T-helper 1 cell treated with Interleukin-12 subunit alpha and Interleukin-12 subunit beta and Interleukin-4 antibody, amounts not matched to agents 30 ng/mL and 1 ng/mL, for 36 hours (primary cell): ENCODE measurements at regions not wholly inside any gene's neighbourhood (a gene's known extent, or its start where the extent isn't known, plus 50 kb on each side); places are given as distances from the start of the nearest gene placed in this dataset.
"Not testable (repeated sequence)": the region's sequence is repeated elsewhere in the genome, so short reads cannot be mapped to it uniquely, and the experiment has no call there.

Experiments used
- intact Hi-C: fragments of 100-400 bp; cut with micrococcal nuclease; formaldehyde crosslinking; loops from one replicate; pipeline ENCODE4 v1.15.1; 2024

DNA sequence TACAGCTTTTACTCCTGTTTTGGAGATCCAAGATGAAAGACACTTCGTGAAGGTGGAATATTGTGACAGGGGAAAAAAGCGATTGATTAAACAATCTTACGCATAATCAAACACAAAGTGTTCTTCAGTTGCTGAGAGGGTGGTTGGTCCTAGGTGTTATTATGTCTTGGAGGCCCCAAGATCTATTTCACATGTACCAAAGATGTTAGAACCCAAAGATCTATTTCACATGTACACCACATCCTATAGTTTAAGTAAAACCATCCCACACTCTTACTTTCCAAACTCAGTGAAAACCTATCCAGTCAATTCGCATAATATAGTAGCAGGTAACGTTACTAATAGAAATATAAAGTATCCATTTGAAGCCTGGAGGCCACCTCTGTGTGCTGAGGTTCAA, 242.6 kb upstream of the MAF start:
- intact Hi-C loops, result loop anchor here (1.0 to 10.0 kb wide), 5 partner anchors 72 to 1048 kb away; partner anchors contain the start of gene MAF

DNA sequence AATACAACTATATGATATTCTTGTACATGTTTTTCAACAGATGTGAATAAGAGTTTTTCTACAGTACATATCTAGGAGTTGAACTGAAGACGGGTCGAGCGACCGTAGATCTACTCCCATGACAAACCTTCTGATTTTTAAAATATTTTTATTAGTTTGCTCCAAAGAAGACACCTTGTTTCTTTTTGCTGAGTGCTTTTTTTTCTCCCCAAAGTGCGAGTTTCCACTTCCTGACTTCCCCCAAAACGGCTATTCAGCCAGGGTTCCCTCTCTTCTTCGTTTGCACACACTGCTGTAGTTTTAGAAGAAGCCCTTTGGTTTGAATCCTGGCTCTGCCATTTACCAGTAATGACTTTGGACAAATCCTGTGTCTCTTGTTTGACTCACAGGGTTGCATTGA, 241.7 kb upstream of the MAF start:
- intact Hi-C loops, result loop anchor here (2.0 to 10.0 kb wide), 4 partner anchors 71 to 1047 kb away; partner anchors contain the start of gene MAF

- intact Hi-C loops, result loop anchor here (5.0 to 10.0 kb wide), 2 partner anchors 562 to 1045 kb away; no protein-coding TSS in a partner anchor
Observed at GRCh38 chr16:79839466-79840341, 239.2 kb upstream of the MAF start.

GRCh38 chr16:79838496-79839259, 238.1 kb upstream of the MAF start:
- intact Hi-C loops, result no loop called here

DNA sequence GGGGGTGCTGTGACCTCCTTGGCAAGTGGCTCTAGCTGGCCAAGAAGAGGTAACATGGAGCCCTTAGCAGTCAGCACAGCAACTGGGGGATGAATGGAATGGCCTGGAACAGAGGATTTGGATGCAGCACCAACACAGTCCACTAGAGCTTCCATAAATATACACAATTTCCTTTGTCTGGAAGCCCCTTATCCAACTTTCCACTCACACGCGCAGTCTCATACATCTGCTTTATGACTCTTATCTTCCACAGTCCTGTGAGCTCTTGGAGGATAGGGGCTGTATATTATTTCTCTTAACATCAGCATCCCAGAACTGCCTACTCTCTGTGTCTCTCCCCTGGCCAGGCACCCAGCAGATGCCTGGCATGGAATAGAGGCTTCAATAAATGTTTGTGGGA, 235.6 kb upstream of the MAF start:
- intact Hi-C loops, result no loop called here

DNA sequence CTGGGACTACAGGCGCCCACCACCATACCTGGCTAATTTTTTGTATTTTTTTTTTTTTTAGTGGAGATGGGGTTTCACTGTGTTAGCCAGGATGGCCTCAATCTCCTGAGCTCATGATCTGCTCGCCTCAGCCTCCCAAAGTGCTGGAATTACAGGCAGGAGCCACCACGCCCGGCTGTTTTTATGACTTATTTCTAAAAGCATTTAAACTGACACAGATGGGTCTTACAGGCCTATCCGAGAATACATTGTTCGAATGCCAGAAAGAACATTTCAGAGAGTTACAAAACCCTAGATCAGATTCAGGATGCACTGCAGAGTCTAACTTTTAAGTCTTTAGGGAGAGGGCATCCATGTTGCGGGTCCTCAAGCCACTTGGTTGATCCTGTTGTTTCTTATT, 234.7 kb upstream of the MAF start:
- intact Hi-C loops, result no loop called here

DNA sequence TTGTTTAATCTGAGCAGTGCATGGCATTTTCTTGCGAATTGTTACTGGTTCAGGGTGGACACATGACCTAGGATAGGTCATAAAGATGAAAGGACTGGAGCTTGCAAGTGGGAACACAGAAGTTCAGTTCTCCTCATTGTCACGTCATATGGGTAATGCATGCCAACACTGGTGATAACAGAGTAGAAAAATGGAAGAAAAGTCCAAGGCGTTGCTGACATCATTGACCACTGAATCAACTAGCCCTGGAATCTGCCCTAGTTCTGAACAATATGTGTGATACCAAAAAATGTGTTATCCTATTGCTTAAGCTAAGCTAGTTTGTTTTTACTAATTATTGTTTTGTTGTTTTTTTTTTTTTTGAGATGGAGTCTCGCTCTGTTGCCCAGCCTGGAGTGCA, 234.2 kb upstream of the MAF start:
- intact Hi-C loops, result no loop called here

- intact Hi-C loops, result not testable (repeated sequence)
Observed at GRCh38 chr16:79834003-79834402, 233.5 kb upstream of the MAF start.

DNA sequence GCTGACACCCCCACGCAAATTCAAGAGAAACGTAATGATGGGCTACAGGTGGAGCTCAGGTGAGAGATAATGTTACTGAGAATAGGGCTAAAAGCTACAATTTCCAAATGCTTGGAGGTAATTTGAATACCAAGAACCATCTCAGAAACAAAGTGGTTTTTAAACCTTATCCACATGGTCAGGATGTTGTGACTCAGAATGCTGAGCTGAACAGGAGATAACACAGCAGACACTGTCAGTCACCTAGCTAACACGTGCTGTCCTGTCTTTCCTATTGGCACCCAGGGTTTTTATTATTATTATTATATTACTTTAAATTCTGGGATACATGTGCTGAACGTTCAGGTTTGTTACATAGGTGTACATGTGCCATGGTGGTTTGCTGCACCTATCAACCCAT, 233.0 kb upstream of the MAF start:
- intact Hi-C loops, result no loop called here

DNA sequence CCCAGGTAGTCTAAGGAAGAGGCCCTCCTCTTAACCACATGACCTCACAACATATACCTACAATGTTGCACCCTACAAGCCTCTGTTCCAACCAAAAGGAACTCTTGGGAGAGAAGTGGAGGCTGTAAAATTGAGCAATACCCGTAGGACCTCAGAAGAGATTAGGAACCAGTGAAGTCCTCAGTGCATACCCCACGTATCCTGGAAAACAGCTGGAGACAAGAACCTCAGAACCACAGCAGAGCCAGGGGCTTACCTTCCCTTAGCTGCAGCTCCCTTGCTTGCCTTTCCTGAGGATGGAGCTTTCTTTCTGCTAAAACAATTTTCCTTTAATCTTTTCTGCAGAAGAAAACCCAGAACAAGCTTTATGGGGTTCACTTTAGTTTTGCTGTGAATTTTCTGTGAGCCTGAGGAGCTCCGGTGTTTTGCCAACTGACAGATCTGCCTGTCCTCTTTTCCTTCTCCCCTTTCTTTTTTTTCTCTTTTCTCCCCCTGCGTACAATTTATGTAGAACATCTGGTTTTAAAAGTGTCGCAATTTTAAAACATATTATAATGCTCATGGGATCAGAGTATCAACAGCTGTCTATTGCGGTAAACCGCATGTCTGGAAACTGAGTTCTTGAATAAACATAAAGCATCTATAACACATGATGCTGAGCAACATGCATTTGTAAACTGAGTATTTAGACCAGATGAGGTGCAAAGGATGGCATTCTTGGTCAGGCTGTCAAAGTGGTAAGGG, 226.4 kb upstream of the MAF start:
- intact Hi-C loops, result no loop called here

DNA sequence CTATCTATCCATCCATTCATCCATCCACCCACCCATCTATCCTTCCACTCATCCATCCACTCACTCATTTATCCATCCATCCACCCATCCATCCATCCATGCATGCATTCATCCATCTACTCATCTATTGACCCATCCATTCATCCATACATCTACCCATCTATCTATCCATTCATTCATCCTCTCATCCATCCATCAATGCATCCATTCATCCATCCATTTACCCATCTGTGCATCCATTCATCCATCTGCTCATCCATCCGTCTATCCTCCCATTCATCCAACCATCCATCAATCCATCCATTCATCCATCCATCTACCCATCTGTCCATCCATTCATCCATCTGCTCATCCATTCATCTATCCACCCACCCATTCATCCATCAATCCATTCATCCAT, 224.5 kb upstream of the MAF start:
- intact Hi-C loops, result no loop called here

DNA sequence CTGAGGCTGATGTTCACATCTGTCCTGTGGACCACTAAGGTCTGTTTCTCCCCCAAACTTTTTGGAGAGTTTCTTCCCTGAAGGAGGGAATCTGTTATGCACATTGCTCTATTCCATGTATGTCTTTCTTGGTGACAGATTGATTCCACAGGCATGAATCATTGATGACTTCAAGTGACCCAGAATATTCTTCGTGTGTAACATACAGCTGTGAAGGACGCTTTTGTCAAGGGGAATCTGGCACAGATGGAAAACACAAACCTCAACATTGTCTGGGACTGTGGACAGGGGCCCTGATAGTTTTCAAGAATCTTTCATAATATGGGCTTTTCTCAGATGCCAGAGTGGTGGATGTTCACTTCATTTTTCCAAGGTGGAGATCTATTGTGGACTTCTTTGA, 223.1 kb upstream of the MAF start:
- intact Hi-C loops, result no loop called here

DNA sequence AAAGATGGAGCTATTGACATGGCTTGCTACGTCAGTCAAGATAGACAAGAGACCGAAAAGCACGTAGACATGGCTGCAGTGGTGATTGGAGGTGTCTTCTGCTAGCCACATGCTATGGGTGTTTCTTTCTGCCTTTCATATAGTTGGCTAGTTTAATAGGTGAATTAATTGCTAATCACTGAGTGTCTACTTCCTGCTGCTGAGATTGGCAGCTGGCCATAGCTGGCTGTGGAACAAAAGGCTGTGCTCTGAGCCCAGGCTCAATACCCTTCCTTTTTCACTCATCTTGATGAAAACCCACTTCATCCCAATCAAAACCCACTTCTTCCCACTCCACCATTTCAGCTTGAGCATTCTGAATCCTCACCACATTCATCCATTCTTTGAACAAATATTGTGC, 221.4 kb upstream of the MAF start:
- intact Hi-C loops, result no loop called here

GRCh38 chr16:79816081-79816497, 215.6 kb upstream of the MAF start:
- intact Hi-C loops, result no loop called here

DNA sequence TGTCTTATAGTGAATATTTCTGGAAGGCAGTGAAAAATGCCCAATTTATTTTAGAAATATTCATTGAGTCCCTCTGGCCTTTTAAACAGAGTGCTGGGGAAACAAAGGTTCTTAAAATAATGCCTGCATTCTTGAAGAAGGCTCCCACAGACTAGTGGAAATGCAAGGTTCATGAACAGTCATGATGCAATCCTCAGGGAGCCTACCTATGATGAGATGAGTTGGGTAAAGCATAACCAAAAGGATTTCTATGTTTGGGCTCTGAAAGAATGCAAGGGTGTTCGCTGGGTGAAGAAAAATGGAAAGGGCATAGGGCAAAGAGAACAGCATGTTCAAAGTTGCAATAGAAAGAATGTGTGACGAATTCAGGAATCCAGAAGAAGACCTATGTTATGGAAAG, 214.5 kb upstream of the MAF start:
- intact Hi-C loops, result no loop called here

DNA sequence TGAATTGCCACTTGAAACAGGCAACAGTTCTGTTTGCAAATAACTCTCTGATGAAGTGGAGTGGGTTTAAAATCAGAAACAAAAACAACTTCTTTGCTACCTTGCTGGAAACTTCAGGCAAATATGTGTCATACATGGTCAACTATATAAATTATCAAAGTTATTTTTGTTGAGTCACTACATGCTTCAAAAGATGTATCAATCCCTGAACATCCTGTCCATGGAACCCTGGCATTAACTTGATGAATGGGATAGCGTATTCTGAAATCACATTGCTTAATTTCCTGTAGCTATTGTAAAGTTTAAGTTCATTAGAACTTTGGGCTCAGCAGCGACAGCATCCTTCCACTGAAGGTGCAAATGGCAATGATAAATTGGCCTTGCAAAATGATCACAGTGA, 213.6 kb upstream of the MAF start:
- intact Hi-C loops, result no loop called here

- intact Hi-C loops, result no loop called here
Observed at GRCh38 chr16:79811541-79811940, 211.0 kb upstream of the MAF start.

DNA sequence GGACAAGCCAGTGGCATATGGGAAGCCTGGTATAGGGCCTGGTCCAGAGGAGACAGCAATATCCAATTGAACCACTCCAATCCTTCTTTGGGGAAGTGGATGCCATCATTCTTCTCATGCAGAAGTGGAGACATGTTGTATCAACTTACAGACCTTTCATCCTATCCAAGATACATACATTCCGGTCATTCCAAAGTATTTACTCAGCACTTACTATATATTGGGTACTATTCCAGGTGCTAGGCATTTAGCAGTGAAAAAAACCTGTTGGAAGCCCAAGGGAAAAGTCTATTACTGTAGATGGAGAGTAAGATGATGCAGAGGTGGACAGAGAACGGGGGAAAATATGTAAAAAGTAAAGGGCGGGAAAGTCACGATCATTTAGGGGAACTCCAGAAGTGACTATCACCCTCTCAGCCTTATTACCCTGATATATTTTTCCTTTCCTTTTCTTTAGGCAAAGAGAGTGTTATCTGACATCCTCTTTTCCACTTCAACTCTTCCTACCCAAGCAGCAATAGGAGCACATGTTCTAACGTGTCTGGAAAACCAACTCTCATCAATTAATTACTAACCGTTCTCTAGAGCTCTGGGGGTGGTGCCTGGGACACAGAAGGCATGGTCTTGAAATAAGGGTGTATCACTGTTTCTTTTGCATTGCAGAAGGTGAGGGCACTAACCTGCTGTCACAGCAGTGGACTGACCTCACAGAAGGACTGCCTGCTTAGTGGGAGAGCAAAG, 210.1 kb upstream of the MAF start:
- intact Hi-C loops, result no loop called here

DNA sequence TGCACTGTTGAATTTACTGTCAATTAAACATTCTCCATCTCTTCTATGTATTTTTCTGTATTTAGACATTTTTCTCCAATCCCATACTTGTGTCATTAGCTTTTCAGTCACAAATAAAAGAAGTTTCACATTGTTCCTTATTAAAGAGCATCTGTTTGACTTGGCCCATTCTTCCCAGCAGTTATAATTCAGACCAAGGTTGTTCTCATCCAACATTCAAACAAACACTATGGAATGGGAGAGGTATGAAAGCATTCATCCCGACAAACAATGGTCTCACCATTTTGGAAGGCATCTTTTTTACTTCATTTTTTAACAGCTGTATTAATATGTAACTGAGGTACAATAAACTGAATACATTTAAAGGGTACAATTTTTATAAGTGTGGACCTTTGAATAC, 208.8 kb upstream of the MAF start:
- intact Hi-C loops, result no loop called here

GRCh38 chr16:79808731-79809130, 208.2 kb upstream of the MAF start:
- intact Hi-C loops, result no loop called here

DNA sequence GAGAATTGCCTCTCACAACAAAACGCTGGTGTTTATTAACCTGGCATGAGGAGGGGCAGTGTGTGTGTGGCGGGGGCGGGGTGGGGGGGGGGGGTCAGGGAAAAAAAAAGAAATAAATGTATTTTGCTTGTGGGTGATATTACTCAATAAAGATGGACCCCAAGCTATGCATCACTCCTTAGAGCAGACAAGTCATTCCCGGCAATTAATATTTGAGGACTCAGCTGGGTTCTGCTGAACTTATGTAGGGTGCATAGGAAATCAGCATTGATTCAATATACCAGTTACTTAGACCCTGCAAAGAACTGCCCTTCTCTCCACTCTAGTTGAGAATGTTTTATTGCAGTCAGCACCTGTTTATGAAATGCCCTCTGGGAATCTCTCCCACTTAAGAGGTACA, 206.2 kb upstream of the MAF start:
- intact Hi-C loops, result no loop called here
